HG03159 (cell line): ENCODE measurements at regions not wholly inside any gene's neighbourhood (a gene's known extent, or its start where the extent isn't known, plus 50 kb on each side); places are given as distances from the start of the nearest gene placed in this dataset.
"Not testable (repeated sequence)": the region's sequence is repeated elsewhere in the genome, so short reads cannot be mapped to it uniquely, and the experiment has no call there.

Experiments used
- ATAC-seq: cut with Tn5 transposase; IDR thresholded peaks from one replicate; pipeline ENCODE4 v1.9.1; 2021; ENCODE audit warnings: mild to moderate bottlenecking, moderate library complexity; ENCODE audit not compliant: unreplicated experiment

DNA sequence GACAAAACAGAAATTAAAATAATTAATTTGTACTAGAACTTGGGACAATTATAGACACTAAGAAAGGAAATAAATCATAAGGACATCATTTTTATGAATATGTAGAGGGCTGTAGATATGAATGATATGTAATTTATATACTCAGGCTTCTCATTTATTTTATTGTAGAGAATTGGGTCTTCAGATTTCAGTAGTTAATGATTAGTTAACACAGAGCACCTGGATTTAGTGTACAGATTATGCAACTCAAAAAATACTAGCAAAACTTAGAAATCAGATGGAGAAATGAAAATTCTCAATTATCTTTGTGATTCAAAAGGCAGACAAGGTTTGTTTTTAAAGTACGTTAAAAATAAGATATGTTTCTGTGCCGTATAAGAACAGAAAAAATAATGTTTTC, 1311.7 kb upstream of the SLC39A10 start:
- no peak for ATAC-seq

DNA sequence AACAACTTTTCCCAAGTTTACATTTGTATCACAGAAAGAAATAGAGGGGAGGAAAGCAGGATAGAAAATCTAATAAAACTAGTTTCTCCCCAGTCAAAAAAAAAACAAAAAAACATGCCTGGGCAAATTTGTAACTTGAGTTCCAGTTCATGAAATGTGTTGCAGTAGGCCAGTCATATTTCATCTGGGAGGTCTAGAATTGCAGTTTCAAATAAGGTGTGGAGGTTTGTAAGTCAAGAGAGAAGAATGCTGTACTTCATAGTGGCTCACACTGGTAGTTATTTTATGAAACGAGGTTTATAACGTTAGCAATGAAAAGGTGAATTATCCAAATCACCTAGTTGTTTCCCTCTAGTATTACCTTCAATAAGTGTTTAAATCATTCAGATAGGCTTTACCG, 1313.9 kb upstream of the SLC39A10 start:
- no peak for ATAC-seq

DNA sequence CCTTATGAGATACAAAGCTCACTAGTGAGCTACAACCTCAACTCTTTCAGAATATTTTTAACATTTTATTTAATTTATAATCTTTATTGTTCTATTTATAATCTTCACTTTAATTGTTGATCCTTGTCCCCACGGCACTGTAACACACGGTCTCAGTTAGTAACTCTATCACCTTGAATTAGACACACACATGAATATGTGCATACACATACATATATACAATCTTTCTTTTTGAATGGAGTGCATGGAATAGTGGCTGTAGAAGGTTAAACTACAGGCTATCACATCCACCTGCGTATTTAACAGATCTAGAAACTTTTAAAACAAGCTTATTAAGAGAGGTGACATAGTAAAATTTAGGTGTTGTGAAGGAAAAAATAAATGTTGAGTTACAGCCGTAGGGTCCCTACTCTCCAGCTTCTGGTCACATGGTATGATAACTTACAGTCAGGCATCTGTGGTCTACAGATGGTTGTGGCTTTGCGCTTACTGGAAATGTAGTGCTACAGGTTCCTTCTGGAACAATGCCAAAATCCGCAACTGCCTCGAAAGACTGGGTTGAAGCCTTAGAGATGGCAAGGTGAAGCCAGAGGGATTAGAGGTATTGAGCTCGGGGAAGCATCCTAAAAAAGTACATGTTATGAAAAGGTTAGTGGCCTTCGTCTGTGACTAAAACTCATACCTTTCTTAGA, 1324.1 kb upstream of the SLC39A10 start:
- ATAC-seq, result no peak

DNA sequence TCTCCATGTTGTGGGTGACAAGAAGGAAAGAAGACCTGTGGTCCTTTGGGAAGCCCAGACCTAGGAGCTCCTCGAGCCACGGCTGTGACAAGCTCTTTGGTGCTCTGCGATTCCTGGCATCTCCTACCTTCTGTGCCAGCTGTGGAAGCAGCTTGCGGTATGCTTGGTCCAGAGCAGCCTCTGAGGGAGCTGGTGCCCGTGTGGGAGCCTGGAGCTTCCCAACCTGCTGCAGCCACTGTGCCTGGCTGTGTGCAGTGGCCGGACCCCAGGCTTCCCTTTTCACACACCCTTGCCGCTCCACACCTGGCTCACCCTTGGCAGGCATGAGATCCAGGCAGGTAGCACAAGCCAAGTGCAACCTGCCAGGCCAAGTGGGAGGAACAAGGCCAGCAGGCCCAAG, 1328.6 kb upstream of the SLC39A10 start:
- ATAC-seq, result no peak

DNA sequence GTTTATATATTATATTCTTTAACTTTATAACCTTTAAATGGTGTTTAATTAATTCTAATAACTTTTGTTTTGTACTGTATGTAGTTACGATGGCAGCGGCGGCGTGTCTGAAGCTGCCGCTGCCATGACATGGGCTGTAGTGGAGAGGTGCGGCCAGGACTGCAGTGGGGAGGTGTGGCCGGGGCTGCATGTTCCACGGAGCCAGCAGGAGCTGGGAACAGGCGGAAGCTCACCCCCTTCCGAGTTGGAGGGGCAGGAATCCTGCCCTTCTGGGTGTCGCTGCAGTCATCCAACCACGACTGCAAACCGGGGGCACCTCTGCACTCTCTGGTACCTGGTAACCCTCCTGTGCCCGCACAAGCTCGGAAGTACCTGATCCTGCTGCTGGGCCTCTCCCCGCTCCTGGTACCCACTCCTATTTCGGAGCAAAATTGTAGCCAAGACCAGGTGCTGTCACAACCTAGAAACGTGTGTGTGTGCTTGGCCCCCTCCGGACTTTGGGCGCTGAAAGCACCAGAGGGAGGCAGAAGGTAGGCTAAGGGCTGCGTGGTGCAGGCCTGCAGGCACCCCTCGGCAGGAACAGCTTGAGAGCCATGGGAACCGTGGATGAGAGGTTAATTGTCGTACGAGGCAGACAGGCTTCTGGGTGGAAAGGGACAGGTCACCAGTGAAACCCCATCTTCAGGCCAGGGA, 1329.7 kb upstream of the SLC39A10 start:
- ATAC-seq, result no peak

DNA sequence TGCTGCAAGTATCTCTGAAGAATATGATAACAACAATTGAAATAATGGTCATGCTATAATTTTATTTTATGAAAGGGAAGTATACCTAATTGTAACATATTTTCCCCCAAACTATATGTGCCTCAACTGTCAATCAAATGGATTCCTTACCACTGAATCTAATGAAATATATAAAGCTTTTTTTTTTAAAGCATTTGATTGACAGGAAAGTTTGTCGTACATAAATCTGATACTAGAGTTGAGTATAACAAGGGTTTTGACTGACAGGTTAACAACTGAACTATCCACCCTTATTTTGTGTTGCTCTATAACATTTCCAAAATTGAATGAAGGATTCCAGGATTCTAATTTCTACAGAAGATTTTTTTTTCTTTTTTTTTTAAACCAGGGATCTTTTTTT, 1333.3 kb upstream of the SLC39A10 start:
- ATAC-seq, result no peak

DNA sequence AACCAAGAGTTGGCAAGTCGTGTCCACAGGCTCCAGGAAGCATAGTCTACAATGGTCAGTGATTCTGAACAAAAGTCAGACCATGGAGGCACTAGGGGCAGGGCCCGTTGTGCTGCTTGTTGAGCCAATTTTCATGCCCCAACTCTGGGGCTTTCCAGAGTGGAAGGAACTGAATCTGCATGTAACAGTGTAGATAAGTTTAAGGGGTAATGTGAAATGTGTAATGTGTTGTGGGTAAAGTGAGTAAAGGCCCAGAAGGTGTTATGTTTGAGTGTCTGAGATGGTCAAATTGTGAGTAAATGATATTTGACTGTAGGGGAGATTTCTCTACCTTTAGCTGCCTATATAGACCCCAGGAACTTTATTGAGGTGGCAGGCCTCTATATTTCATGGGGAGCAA, 1336.5 kb upstream of the SLC39A10 start:
- ATAC-seq, result no peak

DNA sequence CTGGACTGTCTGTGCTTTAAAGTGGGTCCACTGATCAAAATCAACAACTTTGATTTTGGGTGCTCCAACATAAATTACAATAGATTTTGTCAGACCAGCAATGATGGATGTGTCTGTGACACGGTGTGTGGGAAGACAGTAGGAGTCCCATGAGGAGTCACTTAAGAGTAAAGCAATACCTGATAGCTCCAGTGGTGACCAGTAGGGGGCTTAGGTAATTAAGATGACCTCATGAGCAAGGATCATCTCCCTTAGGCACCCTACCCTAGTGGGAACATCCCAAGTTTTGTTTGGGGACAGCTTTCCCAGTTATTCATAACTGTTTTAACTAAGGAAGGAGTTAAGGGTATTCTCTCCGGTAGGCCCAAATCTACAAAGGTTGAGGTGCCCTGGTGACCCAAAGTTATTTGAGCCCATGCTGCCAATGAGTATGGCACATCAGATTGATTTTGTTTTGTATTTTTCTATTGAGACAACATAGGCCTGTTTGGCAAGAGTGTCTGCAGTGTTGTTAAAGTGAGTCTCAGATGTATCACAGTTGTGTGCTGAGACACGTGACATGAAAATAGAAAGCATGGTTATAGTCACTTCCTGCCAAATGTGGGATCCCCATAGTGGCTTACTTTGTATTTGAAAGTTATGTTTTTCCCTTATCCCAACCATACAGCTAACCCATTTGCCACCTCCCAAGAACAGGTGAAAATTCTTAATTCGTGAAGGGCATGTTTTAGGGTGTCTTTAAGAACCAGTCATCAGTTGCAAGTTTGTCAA, 1337.6 kb upstream of the SLC39A10 start:
- ATAC-seq, result peak; percentile 90

DNA sequence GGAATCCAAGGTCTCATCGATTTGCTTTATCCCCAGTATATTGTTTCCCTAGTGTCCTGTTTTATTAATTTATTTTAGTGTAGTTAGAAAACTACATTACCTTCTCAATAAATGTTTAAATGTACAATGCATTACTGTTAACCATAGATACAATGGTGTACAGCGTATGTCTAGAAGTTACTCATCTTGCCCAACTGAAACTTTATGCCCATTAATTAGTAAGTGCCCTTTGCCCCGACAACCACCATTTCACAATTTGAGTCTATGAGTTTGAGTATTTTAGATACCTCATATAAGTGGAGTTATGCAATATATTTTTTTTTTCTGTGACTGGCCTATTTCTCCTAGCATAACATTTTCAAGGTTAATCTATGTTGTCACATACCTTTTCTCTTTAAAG, 1343.0 kb upstream of the SLC39A10 start:
- no peak for ATAC-seq

DNA sequence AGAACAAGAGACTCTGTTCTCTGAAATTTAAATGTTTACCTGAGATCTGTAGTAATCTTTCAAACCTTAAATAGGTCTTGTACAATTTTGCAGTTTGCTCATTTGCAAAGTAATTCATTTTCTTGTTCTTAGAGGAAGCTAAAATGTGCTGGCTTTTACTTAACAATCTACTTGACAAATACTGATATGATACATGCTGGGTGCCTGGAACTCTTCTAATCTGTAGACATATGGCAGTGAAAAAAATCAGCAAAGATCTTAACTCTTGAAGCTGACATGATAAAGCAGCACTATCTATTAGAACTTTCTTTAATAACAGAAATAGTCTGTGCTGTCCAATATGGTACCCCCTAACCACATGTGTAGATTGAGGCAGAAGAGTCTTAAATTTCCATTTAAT, 1352.8 kb upstream of the SLC39A10 start:
- no peak for ATAC-seq

DNA sequence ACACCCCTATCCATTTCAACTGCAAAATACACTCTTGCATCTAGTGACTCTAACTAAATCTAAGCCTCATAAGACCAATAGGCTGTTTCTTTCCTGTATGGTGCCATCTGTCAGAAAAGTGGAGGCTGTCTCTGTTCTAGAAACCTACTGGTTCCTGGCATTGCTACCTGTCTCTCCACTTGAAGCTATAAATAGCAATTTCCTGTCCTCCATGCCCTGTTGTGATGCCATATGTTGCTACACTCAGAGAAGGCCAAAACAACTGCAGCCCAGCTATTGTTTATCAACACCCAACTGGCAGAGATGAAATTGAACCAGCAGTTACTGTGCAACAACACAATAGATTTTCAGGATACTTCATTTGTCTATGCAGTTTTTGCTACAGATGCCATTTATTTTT, 1355.1 kb upstream of the SLC39A10 start:
- no peak for ATAC-seq

DNA sequence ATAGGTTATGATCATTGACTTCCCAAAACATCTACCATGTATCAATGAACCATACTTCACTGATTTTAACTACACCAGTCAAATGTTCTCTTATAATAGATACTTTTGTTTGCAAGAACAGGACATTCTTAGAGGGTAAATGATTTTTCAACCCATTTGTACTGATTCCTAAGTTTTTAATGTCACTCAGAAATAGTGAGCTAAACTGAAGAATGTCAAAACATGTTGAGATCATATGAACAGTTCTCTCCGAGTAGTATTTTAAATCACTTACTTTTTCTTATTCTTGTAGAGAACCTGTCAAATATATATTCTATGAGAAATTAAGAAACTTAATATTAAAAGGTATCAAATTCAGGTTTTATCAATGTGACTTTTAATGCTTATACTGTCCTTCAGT, 1362.9 kb upstream of the SLC39A10 start:
- no peak for ATAC-seq

DNA sequence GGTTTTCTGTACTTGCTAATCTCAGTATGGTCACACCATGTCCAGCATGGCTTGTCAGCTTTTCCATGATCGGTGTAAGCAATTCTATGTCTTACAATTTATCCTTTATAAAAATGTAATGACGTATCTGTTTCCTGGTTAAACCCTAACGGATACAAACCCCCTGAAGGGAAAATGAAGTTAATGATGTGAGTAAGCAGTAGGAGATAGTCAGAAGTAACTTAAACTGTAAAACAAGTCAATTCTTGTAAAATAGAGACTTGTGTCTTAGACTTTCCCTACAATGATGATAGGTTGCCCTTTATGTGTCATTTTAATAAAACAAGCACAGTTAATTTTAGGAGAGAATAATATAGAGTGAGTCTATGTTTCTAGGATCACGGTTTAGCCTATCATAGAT, 1365.9 kb upstream of the SLC39A10 start:
- no peak for ATAC-seq

DNA sequence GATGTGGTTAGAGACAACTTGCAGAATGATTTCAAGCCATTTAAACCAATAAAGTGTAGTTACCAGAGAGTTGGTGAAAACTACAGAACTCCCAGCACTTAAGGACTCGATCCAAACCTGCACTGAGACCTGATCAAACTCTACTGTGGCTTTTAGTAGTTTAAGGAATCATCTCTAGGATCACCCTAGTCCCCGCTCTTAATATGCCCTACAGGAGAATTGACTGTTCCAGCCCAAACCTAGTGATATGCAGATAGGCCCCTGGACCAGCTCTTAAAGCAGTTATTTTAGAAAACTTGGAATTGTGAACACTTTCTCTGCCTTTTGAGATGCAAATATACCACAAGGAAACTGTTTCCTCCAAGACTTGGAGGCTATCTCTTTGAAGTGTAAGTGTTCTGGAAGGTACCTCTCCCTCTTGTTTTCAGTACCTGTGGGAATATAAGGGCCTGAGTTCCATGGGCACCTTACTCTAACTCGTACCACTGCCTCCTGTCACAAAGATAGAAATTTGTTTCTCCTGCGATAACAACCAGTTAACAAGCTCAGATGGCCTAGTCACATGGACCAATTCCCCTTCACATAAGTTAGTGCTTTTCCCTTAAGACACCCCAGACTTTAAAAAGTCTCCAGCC, 1367.2 kb upstream of the SLC39A10 start:
- no peak for ATAC-seq

DNA sequence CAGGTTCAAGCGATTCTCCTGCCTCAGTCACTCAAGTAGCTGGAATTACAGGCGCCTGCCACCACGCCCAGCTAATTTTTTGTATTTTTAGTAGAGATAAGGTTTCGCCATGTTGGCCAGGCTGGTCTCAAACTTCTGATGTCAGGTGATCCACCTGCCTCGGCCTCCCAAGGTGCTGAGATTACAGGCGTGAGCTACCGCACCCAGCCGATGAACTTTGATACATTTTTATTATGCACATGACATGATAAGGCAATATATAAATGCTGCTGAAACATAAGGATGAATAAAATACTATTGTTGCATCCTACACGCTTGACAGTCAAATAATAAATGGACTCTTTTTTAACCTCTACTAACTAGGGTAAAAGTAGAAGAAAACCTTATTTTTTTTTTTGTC, 1380.4 kb upstream of the SLC39A10 start:
- not testable (repeated sequence) for ATAC-seq

DNA sequence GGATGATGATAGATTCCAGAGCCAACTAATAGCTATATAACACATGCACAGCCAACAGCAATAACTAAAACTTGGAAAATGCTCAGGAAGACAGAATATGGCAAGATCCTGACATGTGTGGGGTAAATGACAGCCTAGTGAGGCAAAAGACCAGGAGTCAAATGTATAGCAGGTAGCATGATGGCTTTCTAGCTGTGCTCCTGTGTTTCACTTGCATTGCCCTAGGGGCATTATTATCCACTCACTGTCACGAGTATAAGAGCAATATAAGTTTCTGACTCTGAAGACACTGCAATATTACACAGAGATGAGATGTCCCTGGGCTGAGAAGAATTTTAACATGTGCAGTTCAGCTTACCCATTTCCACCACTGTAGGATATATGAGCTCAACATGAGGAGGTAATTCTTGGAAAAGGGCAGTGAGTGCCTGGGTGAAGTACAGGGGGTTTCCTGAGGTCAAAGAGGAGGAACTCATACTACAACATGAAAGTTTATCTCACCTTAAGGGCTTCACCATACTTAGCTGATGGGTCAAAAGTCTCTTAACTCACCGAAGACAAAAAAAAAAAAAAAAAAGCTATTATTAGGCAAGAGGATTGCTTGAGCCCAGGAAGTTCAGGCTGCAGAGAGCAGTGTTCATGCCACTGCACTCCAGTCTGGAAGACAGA, 1385.6 kb upstream of the SLC39A10 start:
- ATAC-seq, result no peak

DNA sequence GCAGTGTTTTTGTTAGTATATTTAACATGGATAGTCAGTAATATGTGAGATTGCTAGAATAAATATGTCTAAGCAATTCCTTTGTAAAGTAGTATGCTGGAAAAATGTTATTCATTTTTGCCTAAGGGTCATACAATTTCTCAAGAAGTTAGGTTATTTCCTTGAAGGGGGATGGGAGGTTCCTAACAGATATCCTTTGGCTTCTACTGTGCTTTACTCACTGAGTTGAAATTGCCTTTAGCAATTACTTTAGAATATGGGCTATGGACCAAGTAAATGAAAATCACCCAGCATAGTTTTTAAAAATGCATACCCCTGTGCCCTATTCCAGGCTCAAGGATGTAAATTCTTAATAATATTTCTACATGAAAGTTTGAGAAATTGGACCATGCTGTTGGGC, 1386.4 kb upstream of the SLC39A10 start:
- ATAC-seq, result no peak

DNA sequence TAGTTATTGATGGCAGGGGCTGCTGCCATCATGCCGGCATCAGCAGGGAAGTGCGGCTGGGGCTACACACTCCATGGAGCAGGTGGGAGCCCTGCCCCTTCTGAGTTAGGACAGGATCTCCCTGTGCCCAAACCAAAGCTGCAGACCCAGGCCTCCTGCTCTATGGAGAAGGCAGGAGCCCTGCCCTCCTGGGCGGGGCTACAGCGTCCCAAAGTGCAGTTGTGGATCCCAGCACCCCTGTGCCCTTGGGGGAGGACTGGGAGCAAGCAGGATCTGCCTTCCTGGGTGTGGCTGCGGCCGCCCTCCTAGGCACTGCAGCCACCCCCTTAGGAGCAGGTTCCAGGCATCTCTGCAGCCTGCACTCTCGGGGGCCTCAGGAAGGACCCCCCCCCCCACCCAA, 1392.4 kb upstream of the SLC39A10 start:
- no peak for ATAC-seq

DNA sequence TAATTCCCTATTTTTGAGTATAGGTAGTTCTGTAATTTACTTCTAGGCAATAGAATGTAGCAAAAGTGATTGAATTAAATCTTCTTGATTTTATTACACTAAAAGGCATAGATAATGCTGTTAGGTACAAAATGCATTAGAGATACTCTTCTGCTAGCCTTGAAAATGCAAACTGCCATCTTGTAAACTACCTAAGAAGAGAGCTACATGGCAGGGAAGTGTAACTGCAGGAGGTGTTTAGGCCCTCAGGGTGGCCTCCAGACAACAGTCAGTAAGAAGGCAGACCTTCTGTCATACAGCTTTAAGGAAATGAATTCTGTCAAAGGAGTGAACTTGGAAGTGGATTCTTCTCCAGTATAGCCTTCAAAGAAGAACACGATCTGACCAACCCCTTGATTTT, 1396.8 kb upstream of the SLC39A10 start:
- ATAC-seq, result no peak

DNA sequence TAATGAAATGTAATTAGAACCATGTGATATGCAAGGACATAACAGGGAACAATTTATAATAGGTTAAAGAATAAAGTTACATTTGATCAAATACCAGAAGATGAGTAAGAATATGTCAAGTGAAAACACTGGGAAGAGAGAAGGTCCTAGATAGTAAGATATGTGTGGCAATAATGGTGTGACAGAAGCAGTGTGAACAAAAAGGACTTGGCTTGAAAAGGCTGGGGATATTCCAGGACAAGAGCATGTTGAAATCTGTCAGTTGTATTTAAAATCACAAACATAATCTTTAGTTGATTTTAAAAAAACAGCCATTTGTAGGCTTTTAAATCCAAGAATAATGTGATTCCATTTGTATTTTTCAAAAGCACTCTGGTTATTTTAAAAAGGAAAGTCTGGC, 1399.9 kb upstream of the SLC39A10 start:
- ATAC-seq, result no peak
